ENCODE measurements at regions not wholly inside any gene's neighbourhood (a gene's known extent, or its start where the extent isn't known, plus 50 kb on each side); places are given as distances from the start of the nearest gene placed in this dataset.

DNA sequence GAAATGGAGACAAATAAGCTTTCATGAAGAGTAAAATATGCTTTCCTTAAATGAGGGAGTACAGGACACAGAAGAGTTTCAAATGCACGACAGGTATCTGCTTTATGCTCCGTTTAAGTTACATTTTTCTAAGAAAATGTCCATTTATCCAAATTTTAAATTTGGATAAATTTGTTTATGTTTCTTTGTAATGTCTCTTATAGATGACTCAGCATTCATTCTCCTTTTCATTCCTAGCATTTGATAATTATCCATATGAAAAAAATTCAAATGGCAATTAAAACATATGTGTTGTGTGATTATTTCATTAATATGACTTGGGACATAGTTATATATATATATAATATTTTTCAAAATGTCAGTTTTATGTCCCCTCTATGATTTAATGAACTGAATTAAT is 1449.3 kb downstream of the SLITRK1 start:
- TF ChIP-seq, protein P1, sequence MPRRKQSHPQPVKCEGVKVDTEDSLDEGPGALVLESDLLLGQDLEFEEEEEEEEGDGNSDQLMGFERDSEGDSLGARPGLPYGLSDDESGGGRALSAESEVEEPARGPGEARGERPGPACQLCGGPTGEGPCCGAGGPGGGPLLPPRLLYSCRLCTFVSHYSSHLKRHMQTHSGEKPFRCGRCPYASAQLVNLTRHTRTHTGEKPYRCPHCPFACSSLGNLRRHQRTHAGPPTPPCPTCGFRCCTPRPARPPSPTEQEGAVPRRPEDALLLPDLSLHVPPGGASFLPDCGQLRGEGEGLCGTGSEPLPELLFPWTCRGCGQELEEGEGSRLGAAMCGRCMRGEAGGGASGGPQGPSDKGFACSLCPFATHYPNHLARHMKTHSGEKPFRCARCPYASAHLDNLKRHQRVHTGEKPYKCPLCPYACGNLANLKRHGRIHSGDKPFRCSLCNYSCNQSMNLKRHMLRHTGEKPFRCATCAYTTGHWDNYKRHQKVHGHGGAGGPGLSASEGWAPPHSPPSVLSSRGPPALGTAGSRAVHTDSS (tag by site-specific recombination; IDR thresholded peaks at IDR 0.05), result no peak
- TF ChIP-seq ZNF624 (tag by site-specific recombination; IDR thresholded peaks at IDR 0.05), result no peak
- TF ChIP-seq, protein P2, sequence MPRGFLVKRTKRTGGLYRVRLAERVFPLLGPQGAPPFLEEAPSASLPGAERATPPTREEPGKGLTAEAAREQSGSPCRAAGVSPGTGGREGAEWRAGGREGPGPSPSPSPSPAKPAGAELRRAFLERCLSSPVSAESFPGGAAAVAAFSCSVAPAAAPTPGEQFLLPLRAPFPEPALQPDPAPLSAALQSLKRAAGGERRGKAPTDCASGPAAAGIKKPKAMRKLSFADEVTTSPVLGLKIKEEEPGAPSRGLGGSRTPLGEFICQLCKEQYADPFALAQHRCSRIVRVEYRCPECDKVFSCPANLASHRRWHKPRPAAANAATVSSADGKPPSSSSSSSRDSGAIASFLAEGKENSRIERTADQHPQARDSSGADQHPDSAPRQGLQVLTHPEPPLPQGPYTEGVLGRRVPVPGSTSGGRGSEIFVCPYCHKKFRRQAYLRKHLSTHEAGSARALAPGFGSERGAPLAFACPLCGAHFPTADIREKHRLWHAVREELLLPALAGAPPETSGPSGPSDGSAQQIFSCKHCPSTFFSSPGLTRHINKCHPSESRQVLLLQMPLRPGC (tag by site-specific recombination; IDR thresholded peaks at IDR 0.05), result no peak
- no peak for TF ChIP-seq ZNF302 (tag by site-specific recombination; IDR thresholded peaks at IDR 0.05; ENCODE audit: low read depth)
- TF ChIP-seq, protein P3, sequence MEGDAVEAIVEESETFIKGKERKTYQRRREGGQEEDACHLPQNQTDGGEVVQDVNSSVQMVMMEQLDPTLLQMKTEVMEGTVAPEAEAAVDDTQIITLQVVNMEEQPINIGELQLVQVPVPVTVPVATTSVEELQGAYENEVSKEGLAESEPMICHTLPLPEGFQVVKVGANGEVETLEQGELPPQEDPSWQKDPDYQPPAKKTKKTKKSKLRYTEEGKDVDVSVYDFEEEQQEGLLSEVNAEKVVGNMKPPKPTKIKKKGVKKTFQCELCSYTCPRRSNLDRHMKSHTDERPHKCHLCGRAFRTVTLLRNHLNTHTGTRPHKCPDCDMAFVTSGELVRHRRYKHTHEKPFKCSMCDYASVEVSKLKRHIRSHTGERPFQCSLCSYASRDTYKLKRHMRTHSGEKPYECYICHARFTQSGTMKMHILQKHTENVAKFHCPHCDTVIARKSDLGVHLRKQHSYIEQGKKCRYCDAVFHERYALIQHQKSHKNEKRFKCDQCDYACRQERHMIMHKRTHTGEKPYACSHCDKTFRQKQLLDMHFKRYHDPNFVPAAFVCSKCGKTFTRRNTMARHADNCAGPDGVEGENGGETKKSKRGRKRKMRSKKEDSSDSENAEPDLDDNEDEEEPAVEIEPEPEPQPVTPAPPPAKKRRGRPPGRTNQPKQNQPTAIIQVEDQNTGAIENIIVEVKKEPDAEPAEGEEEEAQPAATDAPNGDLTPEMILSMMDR (tag by site-specific recombination; IDR thresholded peaks at IDR 0.05), result no peak
- TF ChIP-seq, protein P4, sequence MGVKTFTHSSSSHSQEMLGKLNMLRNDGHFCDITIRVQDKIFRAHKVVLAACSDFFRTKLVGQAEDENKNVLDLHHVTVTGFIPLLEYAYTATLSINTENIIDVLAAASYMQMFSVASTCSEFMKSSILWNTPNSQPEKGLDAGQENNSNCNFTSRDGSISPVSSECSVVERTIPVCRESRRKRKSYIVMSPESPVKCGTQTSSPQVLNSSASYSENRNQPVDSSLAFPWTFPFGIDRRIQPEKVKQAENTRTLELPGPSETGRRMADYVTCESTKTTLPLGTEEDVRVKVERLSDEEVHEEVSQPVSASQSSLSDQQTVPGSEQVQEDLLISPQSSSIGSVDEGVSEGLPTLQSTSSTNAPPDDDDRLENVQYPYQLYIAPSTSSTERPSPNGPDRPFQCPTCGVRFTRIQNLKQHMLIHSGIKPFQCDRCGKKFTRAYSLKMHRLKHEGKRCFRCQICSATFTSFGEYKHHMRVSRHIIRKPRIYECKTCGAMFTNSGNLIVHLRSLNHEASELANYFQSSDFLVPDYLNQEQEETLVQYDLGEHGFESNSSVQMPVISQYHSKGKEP (tag by site-specific recombination; IDR thresholded peaks at IDR 0.05), result no peak
- TF ChIP-seq ZNF610 (tag by site-specific recombination; IDR thresholded peaks at IDR 0.05; ENCODE audit: borderline replicate concordance), result no peak
- TF ChIP-seq, protein P5, sequence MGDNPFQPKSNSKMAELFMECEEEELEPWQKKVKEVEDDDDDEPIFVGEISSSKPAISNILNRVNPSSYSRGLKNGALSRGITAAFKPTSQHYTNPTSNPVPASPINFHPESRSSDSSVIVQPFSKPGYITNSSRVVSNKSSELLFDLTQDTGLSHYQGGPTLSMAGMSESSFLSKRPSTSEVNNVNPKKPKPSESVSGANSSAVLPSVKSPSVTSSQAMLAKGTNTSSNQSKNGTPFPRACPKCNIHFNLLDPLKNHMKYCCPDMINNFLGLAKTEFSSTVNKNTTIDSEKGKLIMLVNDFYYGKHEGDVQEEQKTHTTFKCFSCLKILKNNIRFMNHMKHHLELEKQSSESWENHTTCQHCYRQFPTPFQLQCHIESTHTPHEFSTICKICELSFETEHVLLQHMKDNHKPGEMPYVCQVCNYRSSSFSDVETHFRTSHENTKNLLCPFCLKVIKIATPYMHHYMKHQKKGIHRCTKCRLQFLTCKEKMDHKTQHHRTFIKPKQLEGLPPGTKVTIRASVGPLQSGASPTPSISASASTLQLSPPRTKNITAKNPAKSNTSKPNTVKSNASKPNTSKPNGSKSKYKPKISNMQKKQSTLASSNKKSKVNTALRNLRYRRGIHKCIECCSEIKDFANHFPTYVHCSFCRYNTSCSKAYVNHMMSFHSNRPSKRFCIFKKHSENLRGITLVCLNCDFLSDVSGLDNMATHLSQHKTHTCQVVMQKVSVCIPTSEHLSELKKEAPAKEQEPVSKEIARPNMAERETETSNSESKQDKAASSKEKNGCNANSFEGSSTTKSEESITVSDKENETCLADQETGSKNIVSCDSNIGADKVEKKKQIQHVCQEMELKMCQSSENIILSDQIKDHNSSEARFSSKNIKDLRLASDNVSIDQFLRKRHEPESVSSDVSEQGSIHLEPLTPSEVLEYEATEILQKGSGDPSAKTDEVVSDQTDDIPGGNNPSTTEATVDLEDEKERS (tag by site-specific recombination; IDR thresholded peaks at IDR 0.05), result no peak
- Histone ChIP-seq H3K36me3 (ENCODE audit: control insufficient read depth in 2 of 2, insufficient read depth in 1 of 2, low read length in 2 of 2) (no peaks in the 10 kb centered on the region), H3K27ac (ENCODE audit: extremely low read depth, low read depth, low read length) (no peak overlapping the region), H3K4me1 (ENCODE audit: control insufficient read depth, insufficient read depth, low read length) (no peaks in the 10 kb centered on the region), H3K9me3 (ENCODE audit: control insufficient read depth, insufficient read depth, low read depth, low read length) (no peaks in the 10 kb centered on the region), H3K4me3 (ENCODE audit: low read depth, low read length) (no peak overlapping the region)
- ChIA-PET POLR2A (no interaction called here), CTCF (no interaction called here)

DNA sequence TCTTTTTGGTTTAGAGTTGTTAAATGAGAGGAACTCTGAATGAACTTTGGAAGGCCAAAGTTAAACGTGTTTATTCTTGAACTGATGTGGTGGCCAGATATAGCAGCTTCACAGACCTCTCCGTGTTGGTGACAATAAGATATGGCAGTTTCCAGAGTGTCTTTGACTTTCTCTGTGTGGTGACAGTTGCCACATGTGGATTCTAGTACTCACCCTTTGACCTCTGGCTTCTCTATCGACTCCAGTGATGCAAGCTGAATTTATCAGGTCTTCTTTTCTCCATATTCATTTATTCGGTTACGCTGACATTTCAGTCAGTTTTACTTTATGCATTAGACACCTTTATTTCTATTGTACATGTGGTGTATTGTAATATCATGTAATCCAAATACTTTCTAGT is 1469.5 kb downstream of the SLITRK1 start:
- Histone ChIP-seq H3K36me3 (ENCODE audit: control insufficient read depth in 2 of 2, insufficient read depth in 1 of 2, low read length in 2 of 2) (no peaks in the 10 kb centered on the region), H3K4me3 (ENCODE audit: low read depth, low read length) (no peak overlapping the region), H3K9me3 (ENCODE audit: control insufficient read depth, insufficient read depth, low read depth, low read length) (no peaks in the 10 kb centered on the region), H3K4me1 (ENCODE audit: control insufficient read depth, insufficient read depth, low read length) (no peaks in the 10 kb centered on the region), H3K27ac (ENCODE audit: extremely low read depth, low read depth, low read length) (no peak overlapping the region)
- POLR2A ChIA-PET, result no interaction called here
- CTCF ChIA-PET, result no interaction called here
- TF ChIP-seq ZNF324 (tag by site-specific recombination; IDR thresholded peaks at IDR 0.05), result no peak
- no peak for TF ChIP-seq ZNF585B (tag by site-specific recombination; IDR thresholded peaks at IDR 0.05)
- no peak for TF ChIP-seq ZSCAN23 (tag by site-specific recombination; IDR thresholded peaks at IDR 0.05)
- TF ChIP-seq ZNF221 (tag by site-specific recombination; IDR thresholded peaks at IDR 0.05; ENCODE audit: borderline replicate concordance), result no peak
- no peak for TF ChIP-seq ZNF350 (tag by site-specific recombination; IDR thresholded peaks at IDR 0.05)
- TF ChIP-seq SP3 (tag by site-specific recombination; IDR thresholded peaks at IDR 0.05), result no peak
- no peak for TF ChIP-seq ZNF785 (tag by site-specific recombination; IDR thresholded peaks at IDR 0.05)
- no peak for TF ChIP-seq SP7 (tag by site-specific recombination; IDR thresholded peaks at IDR 0.05)
- TF ChIP-seq, protein P6, sequence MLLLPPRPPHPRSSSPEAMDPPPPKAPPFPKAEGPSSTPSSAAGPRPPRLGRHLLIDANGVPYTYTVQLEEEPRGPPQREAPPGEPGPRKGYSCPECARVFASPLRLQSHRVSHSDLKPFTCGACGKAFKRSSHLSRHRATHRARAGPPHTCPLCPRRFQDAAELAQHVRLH (tag by site-specific recombination; IDR thresholded peaks at IDR 0.05), result no peak
